Endothelial cell of umbilical vein (primary cell): ENCODE measurements at regions not wholly inside any gene's neighbourhood (a gene's known extent, or its start where the extent isn't known, plus 50 kb on each side); places are given as distances from the start of the nearest gene placed in this dataset.

ENCODE experiments used
- BruUV-seq: library from RNA; stranded (reverse); fragments of 400-500 nt; replicated peaks from 2 replicates; lab custom pipeline; 2021; lab: Mats Ljungman, UMichigan
- CTCF ChIA-PET: fragments of 300-600, 350-600 bp; sonication (Branson Sonifier 250); formaldehyde crosslinking; loops from one replicate; lab custom pipeline; 2021; ENCODE audit warnings: antibody characterized with exemption, inconsistent platforms; lab: Charles Lee
- POLR2A ChIA-PET: fragments of 300-600, 350-600 bp; sonication (Branson Sonifier 250); formaldehyde crosslinking; loops from one replicate; lab custom pipeline; 2021; ENCODE audit warnings: antibody characterized with exemption, inconsistent platforms; lab: Charles Lee
- DNase-seq: peaks from one replicate; pipeline ENCODE4 v3.0.0-alpha.2; 2011; ENCODE audit warnings: low read depth, low spot score
- FAIRE-seq: peaks from 2 replicates; lab custom pipeline; 2011; peaks lifted over from hg19 to GRCh38; lab: Jason Lieb, UNC
- H2AFZ ChIP-seq: 2 replicates; pipeline ENCODE4 v1.6.0; 2012; ENCODE audit warnings: low read depth, low read length, control low read depth, inconsistent platforms
- H3K27ac ChIP-seq: 2 replicates; pipeline ENCODE4 v1.5.1; 2011; ENCODE audit warnings: low read depth, mild to moderate bottlenecking, control low read depth, low read length, moderate library complexity; ENCODE audit not compliant: insufficient read depth
- H3K27me3 ChIP-seq, 2 experiments: 2 replicates each; pipeline versions ENCODE4 v1.6.0 to v1.6.1; 2011; ENCODE audit warnings: low read length in 2 of 2, mixed read lengths in 1 of 2; ENCODE audit not compliant: control insufficient read depth in 2 of 2, insufficient read depth in 2 of 2
- H3K36me3 ChIP-seq, 2 experiments: 2 replicates in 1 of 2; 3 replicates in 1 of 2; pipeline ENCODE4 v1.5.1; 2011; ENCODE audit warnings: low read length in 2 of 2, mild to moderate bottlenecking in 1 of 2, moderate library complexity in 1 of 2; ENCODE audit not compliant: control insufficient read depth in 2 of 2, insufficient read depth in 2 of 2; ENCODE audit errors: extremely low read depth in 1 of 2
- H3K4me1 ChIP-seq: 3 replicates; pipeline ENCODE4 v1.5.1; 2011; ENCODE audit warnings: mild to moderate bottlenecking, low read length; ENCODE audit not compliant: control insufficient read depth, insufficient read depth; ENCODE audit errors: extremely low read depth
- H3K4me2 ChIP-seq: 2 replicates; pipeline ENCODE4 v1.6.1; 2011; ENCODE audit warnings: low read length, control low read depth, mixed read lengths; ENCODE audit not compliant: insufficient read depth
- H3K4me3 ChIP-seq, 3 experiments: fragments of 200-600 bp in 1 of 3; sonication (generic), shearing (Covaris generic) in 1 of 3; replicated peaks in 1 of 3; 2 replicates each; pipeline ENCODE4 v1.5.1; 2011 to 2016; ENCODE audit warnings: control low read depth in 3 of 3, low read length in 3 of 3, mild to moderate bottlenecking in 2 of 3, inconsistent platforms in 1 of 3, low read depth in 1 of 3, moderate library complexity in 1 of 3; ENCODE audit not compliant: insufficient read depth in 1 of 3
- H3K79me2 ChIP-seq: 2 replicates; pipeline ENCODE4 v1.6.0; 2012; ENCODE audit warnings: low read length, inconsistent platforms; ENCODE audit not compliant: control insufficient read depth, insufficient read depth
- H3K9ac ChIP-seq: replicated peaks from 2 replicates; pipeline ENCODE3; 2011; ENCODE audit warnings: low read length, control low read depth; ENCODE audit not compliant: insufficient read depth; ENCODE audit errors: extremely low read depth
- H3K9me1 ChIP-seq: replicated peaks from 3 replicates; pipeline ENCODE4 v1.6.0; 2011; ENCODE audit warnings: mild to moderate bottlenecking, low read length; ENCODE audit not compliant: control insufficient read depth, insufficient read depth; ENCODE audit errors: extremely low read depth
- H3K9me3 ChIP-seq: replicated peaks from 2 replicates; pipeline ENCODE4 v1.5.1; 2012; ENCODE audit warnings: low read length, inconsistent platforms; ENCODE audit not compliant: control insufficient read depth, insufficient read depth
- H4K20me1 ChIP-seq: replicated peaks from 2 replicates; pipeline ENCODE3; 2011; ENCODE audit warnings: mild to moderate bottlenecking, low read length; ENCODE audit not compliant: control insufficient read depth, insufficient read depth; ENCODE audit errors: extremely low read depth
- CTCF ChIP-seq, 2 donors: IDR thresholded peaks; 1 replicate in 1 of 2; 2 replicates in 1 of 2; pipeline ENCODE4 v1.5.1; 2011; ENCODE audit warnings: low read length in 2 of 2, mild to moderate bottlenecking in 2 of 2, moderate library complexity in 2 of 2, control low read depth in 1 of 2, inconsistent platforms in 1 of 2, low read depth in 1 of 2; ENCODE audit not compliant: insufficient read depth in 1 of 2; ENCODE audit errors: extremely low read depth in 1 of 2
- EZH2 ChIP-seq: IDR thresholded peaks from 2 replicates; pipeline ENCODE4 v1.6.1; 2012; ENCODE audit warnings: borderline replicate concordance, low read depth, mild to moderate bottlenecking, moderate library complexity, low read length, inconsistent platforms; ENCODE audit not compliant: severe bottlenecking
- FOS ChIP-seq: IDR thresholded peaks from 2 replicates; pipeline ENCODE4 v1.6.1; 2011; ENCODE audit warnings: mild to moderate bottlenecking, low read length, moderate library complexity, borderline replicate concordance; ENCODE audit not compliant: insufficient read depth
- GATA2 ChIP-seq: IDR thresholded peaks from 2 replicates; pipeline ENCODE4 v1.7.0; 2011; ENCODE audit warnings: low read depth, mild to moderate bottlenecking, moderate library complexity, mixed read lengths, low read length; ENCODE audit not compliant: insufficient read length, insufficient read depth
- JUN ChIP-seq: IDR thresholded peaks from 2 replicates; pipeline ENCODE4 v1.6.1; 2011; ENCODE audit warnings: borderline replicate concordance, low read depth; ENCODE audit not compliant: insufficient read length, insufficient read depth
- MYC ChIP-seq: IDR thresholded peaks from one replicate; pipeline ENCODE4 v1.6.1; 2011; ENCODE audit warnings: mild to moderate bottlenecking, low read depth, low read length
- POLR2A ChIP-seq: IDR thresholded peaks from 2 replicates; pipeline ENCODE4 v1.6.1; 2012; ENCODE audit warnings: low read depth, mild to moderate bottlenecking, control low read depth, low read length
- POLR2AphosphoS5 ChIP-seq: IDR thresholded peaks from 2 replicates; pipeline ENCODE4 v1.6.1; 2012; ENCODE audit warnings: low read depth, mild to moderate bottlenecking, control low read depth, low read length, moderate library complexity; ENCODE audit not compliant: insufficient read depth
- dilution Hi-C: fragments of 300-500 bp; cut with MboI; formaldehyde crosslinking; loops from one replicate; pipeline ENCODE4 v1.15.0; 2019; ENCODE audit warnings: low sequenced_read_pairs; ENCODE audit not compliant: extremely low pct_ligation_motif_present
- intact Hi-C: fragments of 100-400 bp; cut with micrococcal nuclease; formaldehyde crosslinking; loops from one replicate; pipeline ENCODE4 v1.10.0; 2022

GRCh38 chr12:98332642-98333041 is 182.7 kb upstream of the TMPO start:
- no peaks in the 10 kb centered on the region for H3K9me3 ChIP-seq
- ChIA-PET POLR2A (no interaction called here), CTCF (no interaction called here)
- BruUV-seq = no TSS peak
- no peak for TF ChIP-seq POLR2AphosphoS5
- no peak for TF ChIP-seq GATA2
- no peak for TF ChIP-seq EZH2
- TF ChIP-seq JUN = no peak
- TF ChIP-seq FOS = no peak
- FAIRE-seq = no peak
- H3K79me2 ChIP-seq = no peaks in the 10 kb centered on the region
- H3K9me1 ChIP-seq = no peaks in the 10 kb centered on the region
- H4K20me1 ChIP-seq = peaks cover 3% of the 10 kb centered on the region
- intact Hi-C loops (no loop called here), dilution Hi-C loops (no loop called here)
- no peaks in the 10 kb centered on the region for H3K36me3 ChIP-seq
- H2AFZ ChIP-seq = no peak overlapping the region
- H3K4me2 ChIP-seq = no peak overlapping the region
- H3K27me3 ChIP-seq = no peaks in the 10 kb centered on the region
- no peak overlapping the region for H3K9ac ChIP-seq
- DNase-seq = no peak
- H3K4me1 ChIP-seq = no peaks in the 10 kb centered on the region
- no peak overlapping the region for H3K27ac ChIP-seq
- H3K4me3 ChIP-seq = no peak overlapping the region

GRCh38 chr12:98334768-98335167 is 180.6 kb upstream of the TMPO start:
- no peak overlapping the region for H2AFZ ChIP-seq
- H3K79me2 ChIP-seq = no peaks in the 10 kb centered on the region
- TF ChIP-seq POLR2A (no peak), MYC (no peak), CTCF (IDR thresholded peaks at IDR 0.05; ENCODE audit: extremely low read depth in 1 of 2, insufficient read depth in 1 of 2, low read depth in 1 of 2, low read length in 2 of 2) (no peak), EZH2 (no peak)
- no peaks in the 10 kb centered on the region for H3K9me3 ChIP-seq
- FAIRE-seq (no peak), DNase-seq (no peak)
- no peaks in the 10 kb centered on the region for H3K9me1 ChIP-seq
- CTCF ChIA-PET = interaction anchor here (1.3 kb wide), 1 partner anchor 8 kb away, joined by 3 read pairs; no protein-coding TSS in a partner anchor
- intact Hi-C loops (no loop called here), dilution Hi-C loops (no loop called here)
- no peak overlapping the region for H3K9ac ChIP-seq
- H3K27ac ChIP-seq = no peak overlapping the region
- no TSS peak for BruUV-seq
- no peak overlapping the region for H3K4me2 ChIP-seq
- H3K4me1 ChIP-seq = no peaks in the 10 kb centered on the region
- no peaks in the 10 kb centered on the region for H3K27me3 ChIP-seq
- H3K4me3 ChIP-seq = no peak overlapping the region
- peaks cover 3% of the 10 kb centered on the region for H4K20me1 ChIP-seq
- no peaks in the 10 kb centered on the region for H3K36me3 ChIP-seq
- POLR2A ChIA-PET = no interaction called here
